ENCODE measurements at regions not wholly inside any gene's neighbourhood (a gene's known extent, or its start where the extent isn't known, plus 50 kb on each side); places are given as distances from the start of the nearest gene placed in this dataset.
"Not testable (repeated sequence)": the region's sequence is repeated elsewhere in the genome, so short reads cannot be mapped to it uniquely, and the experiment has no call there.

DNA sequence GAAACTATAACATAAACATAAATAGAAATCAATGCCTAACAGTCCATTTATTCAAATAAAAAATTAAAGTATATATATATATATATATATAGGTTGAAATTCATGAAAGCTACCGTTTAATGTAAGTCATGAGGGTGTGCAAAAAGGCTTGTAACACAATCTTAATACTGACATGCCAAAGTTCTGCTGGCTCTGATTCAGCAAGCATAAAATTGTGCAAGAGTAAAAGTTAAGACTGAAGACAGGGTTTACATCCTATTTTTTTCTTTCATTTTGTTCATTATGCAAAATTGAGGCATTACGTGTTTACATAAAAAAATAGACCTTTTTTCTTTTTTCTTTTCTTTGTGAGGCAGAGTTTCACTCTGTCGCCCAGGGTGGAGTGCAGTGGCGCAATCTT, 984.2 kb downstream of the FSCB start:
- no peak for DNase-seq
- Histone ChIP-seq H3K4me1 (ENCODE audit: control insufficient read depth in 3 of 3, insufficient read depth in 2 of 3, low read depth in 1 of 3, low read length in 2 of 3) (no peaks in the 10 kb centered on the region), H3K4me3 (ENCODE audit: low read depth in 1 of 3, low read length in 3 of 3) (no peak overlapping the region), H3K36me3 (ENCODE audit: control insufficient read depth in 3 of 3, insufficient read depth in 2 of 3, low read depth in 1 of 3, low read length in 3 of 3) (no peaks in the 10 kb centered on the region), H3K27me3 (ENCODE audit: control insufficient read depth in 3 of 3, insufficient read depth in 3 of 3, low read length in 3 of 3) (no peaks in the 10 kb centered on the region), H3K9me3 (ENCODE audit: control insufficient read depth in 2 of 2, insufficient read depth in 1 of 2, low read depth in 1 of 2, low read length in 1 of 2) (no peaks in the 10 kb centered on the region), H3K27ac (ENCODE audit: low read depth in 1 of 3, low read length in 2 of 3) (no peak overlapping the region)
- FAIRE-seq = no peak
- 80 to 90% (median 85%) methylated on average over 4 of the region's 4 CpGs for WGBS, 3 donors

DNA sequence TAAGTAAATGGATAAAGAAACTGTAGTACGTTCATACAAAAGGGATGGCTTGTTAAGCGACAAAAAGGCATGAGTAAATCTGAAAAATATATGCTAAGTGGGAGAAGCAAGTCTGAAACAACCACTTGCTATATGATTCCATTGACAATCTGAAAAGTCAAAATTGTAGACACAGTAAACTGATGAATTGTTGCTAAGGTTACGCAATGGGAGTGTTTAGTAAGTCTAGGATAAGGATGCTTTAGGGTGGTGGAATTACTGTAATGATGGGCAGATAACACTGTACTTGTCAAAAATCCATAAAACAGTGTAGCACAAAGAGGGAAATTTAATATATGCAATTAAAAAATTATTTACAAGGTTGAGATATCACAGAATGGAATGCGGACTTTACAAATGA, 984.9 kb downstream of the FSCB start:
- Histone ChIP-seq H3K27me3 (ENCODE audit: control insufficient read depth in 3 of 3, insufficient read depth in 3 of 3, low read length in 3 of 3) (no peaks in the 10 kb centered on the region), H3K9me3 (ENCODE audit: control insufficient read depth in 2 of 2, insufficient read depth in 1 of 2, low read depth in 1 of 2, low read length in 1 of 2) (no peaks in the 10 kb centered on the region), H3K27ac (ENCODE audit: low read depth in 1 of 3, low read length in 2 of 3) (no peak overlapping the region), H3K4me3 (ENCODE audit: low read depth in 1 of 3, low read length in 3 of 3) (no peak overlapping the region), H3K36me3 (ENCODE audit: control insufficient read depth in 3 of 3, insufficient read depth in 2 of 3, low read depth in 1 of 3, low read length in 3 of 3) (no peaks in the 10 kb centered on the region), H3K4me1 (ENCODE audit: control insufficient read depth in 3 of 3, insufficient read depth in 2 of 3, low read depth in 1 of 3, low read length in 2 of 3) (no peaks in the 10 kb centered on the region)
- 88 to 92% (median 90%) methylated on average over 4 of the region's 4 CpGs for WGBS, 3 donors
- no peak for DNase-seq
- FAIRE-seq = no peak

GRCh38 chr14:43503508-43503907, 1003.6 kb downstream of the FSCB start:
- FAIRE-seq = no peak
- DNase-seq = no peak
- no peak overlapping the region for H3K4me3 ChIP-seq (ENCODE audit: low read depth in 1 of 3, low read length in 3 of 3)
- no peak overlapping the region for H3K27ac ChIP-seq (ENCODE audit: low read depth in 1 of 3, low read length in 2 of 3)
- H3K27me3 ChIP-seq (ENCODE audit: control insufficient read depth in 3 of 3, insufficient read depth in 3 of 3, low read length in 3 of 3) = no peaks in the 10 kb centered on the region
- H3K4me1 ChIP-seq (ENCODE audit: control insufficient read depth in 3 of 3, insufficient read depth in 2 of 3, low read depth in 1 of 3, low read length in 2 of 3) = no peaks in the 10 kb centered on the region
- H3K9me3 ChIP-seq (ENCODE audit: control insufficient read depth in 2 of 2, insufficient read depth in 1 of 2, low read depth in 1 of 2, low read length in 1 of 2) = no peaks in the 10 kb centered on the region
- H3K36me3 ChIP-seq (ENCODE audit: control insufficient read depth in 3 of 3, insufficient read depth in 2 of 3, low read depth in 1 of 3, low read length in 3 of 3) = no peaks in the 10 kb centered on the region

DNA sequence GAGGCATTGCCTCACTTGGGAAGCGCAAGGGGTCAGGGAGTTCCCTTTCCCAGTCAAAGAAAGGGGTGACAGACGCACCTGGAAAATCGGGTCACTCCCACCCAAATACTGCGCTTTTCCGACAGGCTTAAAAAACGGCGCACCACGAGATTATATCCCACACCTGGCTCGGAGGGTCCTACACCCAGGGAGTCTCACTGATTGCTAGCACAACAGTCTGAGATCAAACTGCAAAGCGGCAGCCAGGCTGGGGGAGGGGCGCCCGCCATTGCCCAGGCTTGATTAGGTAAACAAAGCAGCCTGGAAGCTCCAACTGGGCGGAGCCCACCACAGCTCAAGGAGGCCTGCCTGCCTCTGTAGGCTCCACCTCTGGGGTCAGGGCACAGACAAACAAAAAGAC, 1014.7 kb downstream of the FSCB start:
- H3K4me3 ChIP-seq (ENCODE audit: low read depth in 1 of 3, low read length in 3 of 3); H3K27ac ChIP-seq (ENCODE audit: low read depth in 1 of 3, low read length in 2 of 3); DNase-seq; FAIRE-seq; H3K27me3 ChIP-seq (ENCODE audit: control insufficient read depth in 3 of 3, insufficient read depth in 3 of 3, low read length in 3 of 3); H3K4me1 ChIP-seq (ENCODE audit: control insufficient read depth in 3 of 3, insufficient read depth in 2 of 3, low read depth in 1 of 3, low read length in 2 of 3); H3K9me3 ChIP-seq (ENCODE audit: control insufficient read depth in 2 of 2, insufficient read depth in 1 of 2, low read depth in 1 of 2, low read length in 1 of 2); H3K36me3 ChIP-seq (ENCODE audit: control insufficient read depth in 3 of 3, insufficient read depth in 2 of 3, low read depth in 1 of 3, low read length in 3 of 3): not testable (repeated sequence)
- WGBS, 3 donors = 91 to 94% (median 91%) methylated on average over 8 to 12 of the region's 13 CpGs

DNA sequence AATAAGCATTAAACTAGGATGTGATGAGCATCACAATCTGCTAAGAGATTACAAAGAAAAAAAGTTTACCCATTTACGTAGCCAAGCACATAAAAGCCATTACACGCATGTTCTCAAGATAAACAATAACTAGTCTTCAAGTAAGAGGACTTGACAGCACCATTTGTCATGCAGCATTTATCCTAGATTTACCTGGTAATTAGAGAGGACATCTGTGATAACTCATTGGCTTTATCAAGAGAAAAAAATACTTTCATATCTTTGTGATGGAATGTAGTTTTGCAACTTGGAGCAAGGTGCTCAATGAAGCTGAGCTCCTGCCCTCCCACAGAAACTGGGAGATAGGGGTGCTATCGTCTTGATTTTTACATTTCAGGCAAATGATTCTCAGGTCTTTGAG, 1023.7 kb downstream of the FSCB start:
- H3K4me3 ChIP-seq (ENCODE audit: low read depth in 1 of 3, low read length in 3 of 3) = no peak overlapping the region
- WGBS, 3 donors = 31 to 42% (median 38%) methylated on average over 3 of the region's 3 CpGs
- H3K36me3 ChIP-seq (ENCODE audit: control insufficient read depth in 3 of 3, insufficient read depth in 2 of 3, low read depth in 1 of 3, low read length in 3 of 3) = no peaks in the 10 kb centered on the region
- DNase-seq = no peak
- no peak for FAIRE-seq
- H3K4me1 ChIP-seq (ENCODE audit: control insufficient read depth in 3 of 3, insufficient read depth in 2 of 3, low read depth in 1 of 3, low read length in 2 of 3) = no peaks in the 10 kb centered on the region
- H3K9me3 ChIP-seq (ENCODE audit: control insufficient read depth in 2 of 2, insufficient read depth in 1 of 2, low read depth in 1 of 2, low read length in 1 of 2) = no peaks in the 10 kb centered on the region
- no peak overlapping the region for H3K27ac ChIP-seq (ENCODE audit: low read depth in 1 of 3, low read length in 2 of 3)
- H3K27me3 ChIP-seq (ENCODE audit: control insufficient read depth in 3 of 3, insufficient read depth in 3 of 3, low read length in 3 of 3) = no peaks in the 10 kb centered on the region

GRCh38 chr14:43481864-43482263, 1025.2 kb downstream of the FSCB start:
- Histone ChIP-seq H3K36me3 (ENCODE audit: control insufficient read depth in 3 of 3, insufficient read depth in 2 of 3, low read depth in 1 of 3, low read length in 3 of 3) (no peaks in the 10 kb centered on the region), H3K27me3 (ENCODE audit: control insufficient read depth in 3 of 3, insufficient read depth in 3 of 3, low read length in 3 of 3) (no peaks in the 10 kb centered on the region), H3K9me3 (ENCODE audit: control insufficient read depth in 2 of 2, insufficient read depth in 1 of 2, low read depth in 1 of 2, low read length in 1 of 2) (no peaks in the 10 kb centered on the region), H3K4me3 (ENCODE audit: low read depth in 1 of 3, low read length in 3 of 3) (no peak overlapping the region), H3K27ac (ENCODE audit: low read depth in 1 of 3, low read length in 2 of 3) (no peak overlapping the region), H3K4me1 (ENCODE audit: control insufficient read depth in 3 of 3, insufficient read depth in 2 of 3, low read depth in 1 of 3, low read length in 2 of 3) (no peaks in the 10 kb centered on the region)
- DNase-seq (no peak), FAIRE-seq (no peak)
- WGBS, 3 donors = 88 to 93% (median 91%) methylated on average over 2 of the region's 2 CpGs

GRCh38 chr14:43480976-43481375, 1026.1 kb downstream of the FSCB start:
- no peak for FAIRE-seq
- 92 to 100% (median 100%) methylated on average over 1 of the region's 1 CpG for WGBS, 3 donors
- H3K36me3 ChIP-seq (ENCODE audit: control insufficient read depth in 3 of 3, insufficient read depth in 2 of 3, low read depth in 1 of 3, low read length in 3 of 3) = no peaks in the 10 kb centered on the region
- H3K4me3 ChIP-seq (ENCODE audit: low read depth in 1 of 3, low read length in 3 of 3) = no peak overlapping the region
- H3K4me1 ChIP-seq (ENCODE audit: control insufficient read depth in 3 of 3, insufficient read depth in 2 of 3, low read depth in 1 of 3, low read length in 2 of 3) = no peaks in the 10 kb centered on the region
- no peaks in the 10 kb centered on the region for H3K9me3 ChIP-seq (ENCODE audit: control insufficient read depth in 2 of 2, insufficient read depth in 1 of 2, low read depth in 1 of 2, low read length in 1 of 2)
- H3K27me3 ChIP-seq (ENCODE audit: control insufficient read depth in 3 of 3, insufficient read depth in 3 of 3, low read length in 3 of 3) = no peaks in the 10 kb centered on the region
- no peak overlapping the region for H3K27ac ChIP-seq (ENCODE audit: low read depth in 1 of 3, low read length in 2 of 3)
- DNase-seq = no peak

GRCh38 chr14:43479596-43480195, 1027.4 kb downstream of the FSCB start:
- WGBS, 3 donors = 35 to 49% (median 41%) methylated on average over 2 of the region's 2 CpGs
- no peak overlapping the region for H3K4me3 ChIP-seq (ENCODE audit: low read depth in 1 of 3, low read length in 3 of 3)
- DNase-seq = no peak
- H3K27me3 ChIP-seq (ENCODE audit: control insufficient read depth in 3 of 3, insufficient read depth in 3 of 3, low read length in 3 of 3) = no peaks in the 10 kb centered on the region
- no peaks in the 10 kb centered on the region for H3K4me1 ChIP-seq (ENCODE audit: control insufficient read depth in 3 of 3, insufficient read depth in 2 of 3, low read depth in 1 of 3, low read length in 2 of 3)
- H3K27ac ChIP-seq (ENCODE audit: low read depth in 1 of 3, low read length in 2 of 3) = no peak overlapping the region
- H3K9me3 ChIP-seq (ENCODE audit: control insufficient read depth in 2 of 2, insufficient read depth in 1 of 2, low read depth in 1 of 2, low read length in 1 of 2) = no peaks in the 10 kb centered on the region
- no peak for FAIRE-seq
- no peaks in the 10 kb centered on the region for H3K36me3 ChIP-seq (ENCODE audit: control insufficient read depth in 3 of 3, insufficient read depth in 2 of 3, low read depth in 1 of 3, low read length in 3 of 3)

- H3K4me1 ChIP-seq (ENCODE audit: control insufficient read depth in 3 of 3, insufficient read depth in 2 of 3, low read depth in 1 of 3, low read length in 2 of 3) = no peaks in the 10 kb centered on the region
- no peak overlapping the region for H3K4me3 ChIP-seq (ENCODE audit: low read depth in 1 of 3, low read length in 3 of 3)
- no peak for FAIRE-seq
- WGBS, 3 donors = 77 to 89% (median 88%) methylated on average over 2 of the region's 2 CpGs
- no peaks in the 10 kb centered on the region for H3K27me3 ChIP-seq (ENCODE audit: control insufficient read depth in 3 of 3, insufficient read depth in 3 of 3, low read length in 3 of 3)
- H3K27ac ChIP-seq (ENCODE audit: low read depth in 1 of 3, low read length in 2 of 3) = no peak overlapping the region
- DNase-seq = no peak
- no peaks in the 10 kb centered on the region for H3K9me3 ChIP-seq (ENCODE audit: control insufficient read depth in 2 of 2, insufficient read depth in 1 of 2, low read depth in 1 of 2, low read length in 1 of 2)
- H3K36me3 ChIP-seq (ENCODE audit: control insufficient read depth in 3 of 3, insufficient read depth in 2 of 3, low read depth in 1 of 3, low read length in 3 of 3) = no peaks in the 10 kb centered on the region
Observed at GRCh38 chr14:43476822-43477221, 1030.3 kb downstream of the FSCB start.

Measured in small intestine (tissue), 7 donors.